Fibroblast of pulmonary artery (primary cell): ENCODE measurements at regions not wholly inside any gene's neighbourhood (a gene's known extent, or its start where the extent isn't known, plus 50 kb on each side); places are given as distances from the start of the nearest gene placed in this dataset.
"Not testable (repeated sequence)": the region's sequence is repeated elsewhere in the genome, so short reads cannot be mapped to it uniquely, and the experiment has no call there.

ENCODE experiments used
- DNase-seq: peaks from one replicate; pipeline ENCODE4 v3.0.0-alpha.2; 2010; ENCODE audit warnings: low read depth
- H3K4me3 ChIP-seq: replicated peaks from 2 replicates; pipeline ENCODE4 v1.5.1; 2011; ENCODE audit warnings: low read depth, mild to moderate bottlenecking, control low read depth, low read length, moderate library complexity
- TF ChIP-seq, protein P1 (sequence below): IDR thresholded peaks from 2 replicates; pipeline ENCODE4 v1.5.1; 2011; ENCODE audit warnings: mild to moderate bottlenecking, control low read depth, low read length, inconsistent platforms; ENCODE audit errors: missing control alignments

DNA sequence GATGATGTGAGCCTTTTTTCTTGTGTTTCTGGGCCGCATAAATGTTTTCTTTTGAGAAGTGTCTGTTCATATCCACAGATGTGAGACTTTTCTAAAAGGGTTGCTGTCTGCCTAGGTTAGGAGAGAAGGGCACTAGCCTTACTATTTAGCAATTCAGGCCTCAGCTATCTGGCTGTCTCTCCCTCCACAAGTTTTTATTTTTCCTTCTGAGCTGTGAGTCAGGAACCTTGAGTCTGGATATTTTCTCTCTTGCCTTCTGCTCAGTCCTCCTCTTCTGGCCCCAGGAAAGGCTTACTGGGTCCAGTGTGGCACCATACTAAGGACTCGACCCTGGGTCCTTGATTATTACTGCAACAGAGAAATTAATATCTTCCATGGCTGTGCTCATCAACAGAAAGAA is 187.6 kb downstream of the CSNK1G3 start:
- TF ChIP-seq, protein P1, sequence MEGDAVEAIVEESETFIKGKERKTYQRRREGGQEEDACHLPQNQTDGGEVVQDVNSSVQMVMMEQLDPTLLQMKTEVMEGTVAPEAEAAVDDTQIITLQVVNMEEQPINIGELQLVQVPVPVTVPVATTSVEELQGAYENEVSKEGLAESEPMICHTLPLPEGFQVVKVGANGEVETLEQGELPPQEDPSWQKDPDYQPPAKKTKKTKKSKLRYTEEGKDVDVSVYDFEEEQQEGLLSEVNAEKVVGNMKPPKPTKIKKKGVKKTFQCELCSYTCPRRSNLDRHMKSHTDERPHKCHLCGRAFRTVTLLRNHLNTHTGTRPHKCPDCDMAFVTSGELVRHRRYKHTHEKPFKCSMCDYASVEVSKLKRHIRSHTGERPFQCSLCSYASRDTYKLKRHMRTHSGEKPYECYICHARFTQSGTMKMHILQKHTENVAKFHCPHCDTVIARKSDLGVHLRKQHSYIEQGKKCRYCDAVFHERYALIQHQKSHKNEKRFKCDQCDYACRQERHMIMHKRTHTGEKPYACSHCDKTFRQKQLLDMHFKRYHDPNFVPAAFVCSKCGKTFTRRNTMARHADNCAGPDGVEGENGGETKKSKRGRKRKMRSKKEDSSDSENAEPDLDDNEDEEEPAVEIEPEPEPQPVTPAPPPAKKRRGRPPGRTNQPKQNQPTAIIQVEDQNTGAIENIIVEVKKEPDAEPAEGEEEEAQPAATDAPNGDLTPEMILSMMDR, result no peak
- DNase-seq, result no peak
- no peak overlapping the region for H3K4me3 ChIP-seq

DNA sequence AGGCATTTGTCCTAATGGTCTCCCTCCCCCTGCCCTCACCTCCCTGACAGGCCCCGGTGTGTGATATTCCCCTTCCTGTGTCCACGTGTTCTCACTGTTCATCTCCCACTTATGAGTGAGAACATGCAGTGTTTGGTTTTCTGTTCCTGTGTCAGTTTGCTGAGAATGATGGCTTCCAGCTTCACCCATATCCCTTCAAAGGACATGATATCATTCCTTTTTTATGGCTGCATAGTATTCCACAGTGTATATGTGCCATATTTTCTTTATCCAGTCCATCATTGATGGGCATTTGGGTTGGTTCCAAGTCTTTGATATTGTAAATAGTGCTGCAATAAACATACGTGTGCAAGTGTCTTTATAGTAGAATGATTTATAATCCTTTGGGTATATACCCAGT is 187.0 kb downstream of the CSNK1G3 start:
- not testable (repeated sequence) for DNase-seq, H3K4me3 ChIP-seq

- H3K4me3 ChIP-seq, result no peak overlapping the region
- DNase-seq, result peak; percentile 77
Measured at GRCh38 chr5:123696921-123697341, 185.0 kb downstream of the CSNK1G3 start.

DNA sequence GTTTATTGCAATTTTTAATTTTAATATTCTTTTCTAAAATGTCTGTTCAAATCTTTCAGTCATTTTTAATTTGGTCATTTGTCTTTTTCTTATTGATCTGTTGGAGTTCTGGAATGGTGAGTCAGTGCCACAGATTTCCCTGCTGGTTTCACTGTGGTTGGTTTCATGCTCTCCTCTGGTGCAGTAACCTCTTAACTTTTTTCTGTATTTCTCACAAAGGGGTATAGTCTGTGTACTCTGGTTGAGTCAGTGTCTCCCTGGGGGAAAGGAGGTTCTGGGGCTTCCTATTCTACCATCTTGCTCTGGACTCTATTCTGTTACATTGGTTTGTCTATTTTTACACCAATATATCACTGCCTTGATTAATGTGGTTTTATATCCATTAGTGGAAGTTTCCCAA is 178.8 kb downstream of the CSNK1G3 start:
- TF ChIP-seq, protein P1, result no peak
- no peak overlapping the region for H3K4me3 ChIP-seq
- no peak for DNase-seq

More at GRCh38 chr5:123696921-123697341, 185.0 kb downstream of the CSNK1G3 start:
- TF ChIP-seq, protein P1, result no peak

DNA sequence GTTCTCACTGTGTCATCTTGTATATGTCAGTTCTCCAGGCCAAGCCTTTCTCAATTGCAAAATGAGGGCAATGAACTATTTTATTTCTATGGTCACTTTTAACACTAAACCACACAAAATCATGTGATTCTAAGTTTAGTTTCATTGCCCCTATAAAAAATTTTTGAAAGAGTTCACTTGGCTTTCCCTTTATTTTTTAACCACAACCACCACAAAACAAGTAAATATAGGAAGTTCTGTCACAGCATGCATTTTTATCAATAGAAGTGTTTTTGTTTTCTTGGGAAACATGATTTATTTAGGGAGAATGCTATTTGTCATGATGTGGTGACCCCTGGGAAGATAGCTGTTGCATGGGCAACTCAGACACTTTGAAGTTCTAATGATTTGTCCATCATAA is 169.1 kb downstream of the CSNK1G3 start:
- no peak overlapping the region for H3K4me3 ChIP-seq
- no peak for DNase-seq
- TF ChIP-seq, protein P1, result no peak

DNA sequence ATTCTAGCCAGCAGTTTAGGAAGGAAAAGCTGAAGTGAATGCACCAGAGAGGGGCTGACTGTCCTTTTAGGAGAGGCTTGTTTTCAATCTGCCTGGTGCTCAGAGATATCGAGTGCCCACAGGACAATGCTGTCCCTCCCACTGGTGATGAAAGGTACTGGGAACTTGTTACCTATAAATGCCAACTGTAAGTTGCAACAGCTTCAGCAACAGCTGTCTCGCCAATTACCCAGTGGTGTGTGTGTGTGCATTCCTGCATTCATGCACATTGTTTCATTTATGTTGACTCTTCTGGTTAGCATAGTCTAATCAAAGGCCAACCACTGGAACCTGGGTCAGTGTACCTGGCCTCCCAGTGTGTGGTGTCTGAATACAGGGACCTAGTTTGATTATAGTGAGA is 161.1 kb downstream of the CSNK1G3 start:
- DNase-seq, result no peak
- no peak overlapping the region for H3K4me3 ChIP-seq
- TF ChIP-seq, protein P1, result no peak

DNA sequence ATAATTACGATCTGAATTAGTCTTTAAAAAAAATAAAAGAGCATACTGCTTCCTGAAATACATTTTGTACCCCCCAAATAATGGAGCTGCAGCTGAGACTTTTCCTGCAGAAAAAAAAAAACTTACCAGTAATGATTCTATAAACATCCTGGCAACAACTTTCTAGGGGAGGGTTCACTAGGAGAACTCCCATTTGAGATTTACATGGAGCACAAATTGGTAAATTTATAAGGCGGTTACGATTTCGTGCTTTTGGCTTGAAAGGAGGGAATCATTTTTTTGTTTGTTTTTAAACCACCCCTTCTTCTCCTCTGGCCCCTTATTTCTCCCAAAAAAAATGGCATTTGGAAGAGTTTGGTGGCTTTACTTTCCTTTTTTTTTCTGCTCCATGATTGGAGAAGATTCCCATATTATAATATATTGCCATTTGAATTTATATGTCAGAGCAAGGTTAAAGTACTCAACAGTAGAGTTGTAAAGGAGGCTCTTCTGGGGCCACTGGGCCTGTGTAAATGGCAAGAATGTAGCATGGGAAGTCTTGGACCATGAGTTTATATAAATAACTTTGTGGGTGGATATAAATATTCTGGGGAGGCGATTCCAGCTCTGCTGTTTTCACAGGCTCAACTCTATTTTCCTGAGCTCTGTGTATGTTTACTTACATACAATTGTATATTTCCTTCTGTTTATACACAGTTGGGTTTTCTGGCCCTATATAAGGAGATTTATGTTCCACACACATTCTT is 159.9 kb downstream of the CSNK1G3 start:
- DNase-seq, result no peak
- H3K4me3 ChIP-seq, result no peak overlapping the region
- TF ChIP-seq, protein P1, result no peak
